OCI-LY3 (cell line): ENCODE measurements at regions not wholly inside any gene's neighbourhood (a gene's known extent, or its start where the extent isn't known, plus 50 kb on each side); places are given as distances from the start of the nearest gene placed in this dataset.

Source experiments
- EZH2phosphoT487 ChIP-seq: fragments of 200-600 bp; shearing (Covaris generic); IDR thresholded peaks from 2 replicates; pipeline ENCODE4 v1.6.1; 2018; ENCODE audit warnings: antibody characterized with exemption, mixed run types, low read depth
- TF ChIP-seq, protein P1 (sequence below): fragments of 200-600, 300-600 bp; sonication (generic); IDR thresholded peaks from 2 replicates; pipeline ENCODE4 v1.5.1; 2014; ENCODE audit warnings: antibody characterized with exemption, low read length, low read depth

DNA sequence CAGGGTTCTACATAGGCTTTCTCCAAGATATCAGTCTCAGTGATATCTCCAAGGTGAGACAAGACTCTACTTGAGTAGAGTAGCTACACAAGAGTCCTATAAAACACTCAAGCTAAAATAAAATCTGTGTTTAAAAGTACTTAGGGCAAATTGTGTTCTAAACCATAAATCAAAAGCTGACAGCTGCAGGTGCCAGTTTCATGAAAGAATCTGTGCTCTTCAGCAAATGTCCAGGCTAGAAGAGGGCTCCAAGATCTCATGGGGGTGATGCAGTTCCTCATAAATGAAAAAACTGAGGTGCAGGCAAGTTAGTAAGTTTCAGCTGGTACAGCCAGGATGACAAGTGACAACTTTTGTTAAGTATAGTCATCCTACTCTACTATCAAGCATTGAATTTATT is 142.8 kb upstream of the TNPO1 start:
- TF ChIP-seq, protein P1, sequence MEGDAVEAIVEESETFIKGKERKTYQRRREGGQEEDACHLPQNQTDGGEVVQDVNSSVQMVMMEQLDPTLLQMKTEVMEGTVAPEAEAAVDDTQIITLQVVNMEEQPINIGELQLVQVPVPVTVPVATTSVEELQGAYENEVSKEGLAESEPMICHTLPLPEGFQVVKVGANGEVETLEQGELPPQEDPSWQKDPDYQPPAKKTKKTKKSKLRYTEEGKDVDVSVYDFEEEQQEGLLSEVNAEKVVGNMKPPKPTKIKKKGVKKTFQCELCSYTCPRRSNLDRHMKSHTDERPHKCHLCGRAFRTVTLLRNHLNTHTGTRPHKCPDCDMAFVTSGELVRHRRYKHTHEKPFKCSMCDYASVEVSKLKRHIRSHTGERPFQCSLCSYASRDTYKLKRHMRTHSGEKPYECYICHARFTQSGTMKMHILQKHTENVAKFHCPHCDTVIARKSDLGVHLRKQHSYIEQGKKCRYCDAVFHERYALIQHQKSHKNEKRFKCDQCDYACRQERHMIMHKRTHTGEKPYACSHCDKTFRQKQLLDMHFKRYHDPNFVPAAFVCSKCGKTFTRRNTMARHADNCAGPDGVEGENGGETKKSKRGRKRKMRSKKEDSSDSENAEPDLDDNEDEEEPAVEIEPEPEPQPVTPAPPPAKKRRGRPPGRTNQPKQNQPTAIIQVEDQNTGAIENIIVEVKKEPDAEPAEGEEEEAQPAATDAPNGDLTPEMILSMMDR, result no peak
- no peak for TF ChIP-seq EZH2phosphoT487
